GM12864 (cell line): ENCODE measurements at regions not wholly inside any gene's neighbourhood (a gene's known extent, or its start where the extent isn't known, plus 50 kb on each side); places are given as distances from the start of the nearest gene placed in this dataset.

Experiments
- DNase-seq: peaks from one replicate; pipeline ENCODE4 v3.0.0-alpha.2; 2011; ENCODE audit warnings: low read depth
- H3K4me3 ChIP-seq: 2 replicates; pipeline ENCODE4 v1.5.1; 2011; ENCODE audit warnings: mild to moderate bottlenecking, low read depth, low read length, control low read depth
- CTCF ChIP-seq: IDR thresholded peaks from 2 replicates; pipeline ENCODE4 v1.5.1; 2011; ENCODE audit warnings: low read depth, mild to moderate bottlenecking, moderate library complexity, low read length, control low read depth, inconsistent platforms; ENCODE audit errors: missing control alignments

- TF ChIP-seq CTCF = no peak
- no peak overlapping the region for H3K4me3 ChIP-seq
- DNase-seq = no peak
These were observed 207.8 kb upstream of the LRATD1 start for GRCh38 chr2:14424478-14425390.

DNA sequence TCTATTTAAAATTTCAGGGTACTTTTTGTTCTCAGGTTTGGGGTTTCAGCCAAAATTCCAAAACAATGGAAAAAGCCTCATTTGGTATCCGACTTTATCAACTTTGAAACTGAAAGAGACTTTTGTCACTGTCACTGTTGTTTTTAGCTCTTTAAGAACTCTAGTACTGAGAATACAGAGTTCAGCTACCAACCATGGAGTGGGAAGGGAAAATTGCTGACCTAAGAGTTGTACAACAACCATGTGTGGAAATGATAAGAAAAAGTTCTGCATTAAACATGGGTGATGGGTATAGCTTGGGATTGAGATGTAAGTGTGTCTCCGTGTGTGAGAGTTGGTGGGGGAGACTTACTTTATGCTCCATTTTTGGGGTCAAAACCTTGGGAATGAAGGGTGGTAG, 206.6 kb upstream of the LRATD1 start:
- no peak for DNase-seq
- no peak overlapping the region for H3K4me3 ChIP-seq
- TF ChIP-seq CTCF = no peak

DNA sequence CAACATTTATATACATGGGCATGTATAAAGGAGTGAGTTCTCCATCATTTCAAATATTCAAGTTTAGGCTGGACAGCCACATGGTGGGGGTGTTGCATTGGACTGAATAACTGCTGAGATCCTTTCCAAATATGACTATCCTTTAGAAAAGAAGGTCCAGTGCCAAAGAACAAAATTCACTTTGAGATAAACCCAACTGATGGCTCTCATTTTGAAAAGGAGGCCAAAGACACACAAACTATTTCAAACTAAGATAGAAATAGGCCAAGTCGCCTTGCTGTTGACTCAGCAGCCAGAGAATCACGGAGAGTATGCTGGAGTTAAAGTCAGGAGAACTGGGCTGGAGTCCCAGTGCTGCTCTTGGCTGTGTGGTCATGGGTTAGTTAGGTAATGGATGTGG, 204.5 kb upstream of the LRATD1 start:
- DNase-seq = no peak
- H3K4me3 ChIP-seq = no peak overlapping the region
- TF ChIP-seq CTCF = no peak

- H3K4me3 ChIP-seq = no peak overlapping the region
- TF ChIP-seq CTCF = no peak
- no peak for DNase-seq
These were observed 198.5 kb upstream of the LRATD1 start for GRCh38 chr2:14433946-14434495.

GRCh38 chr2:14445670-14446069, 186.8 kb upstream of the LRATD1 start:
- TF ChIP-seq CTCF = no peak
- DNase-seq = no peak
- H3K4me3 ChIP-seq = no peak overlapping the region

- H3K4me3 ChIP-seq = no peak overlapping the region
- no peak for DNase-seq
- TF ChIP-seq CTCF = no peak
These were observed 184.2 kb upstream of the LRATD1 start for GRCh38 chr2:14448340-14448739.

- TF ChIP-seq CTCF = no peak
- no peak for DNase-seq
- no peak overlapping the region for H3K4me3 ChIP-seq
These were observed 181.2 kb upstream of the LRATD1 start for GRCh38 chr2:14451312-14451711.
